ENCODE measurements at regions not wholly inside any gene's neighbourhood (a gene's known extent, or its start where the extent isn't known, plus 50 kb on each side); places are given as distances from the start of the nearest gene placed in this dataset.
A peak's percentile ranks its signal among the peaks of the same experiment; 100 is the strongest.

- DNase-seq (ENCODE audit: low spot score): peak; percentile 74
These were observed 61.7 kb upstream of the PUM1 start for GRCh38 chr1:31127266-31127665.

GRCh38 chr1:31122741-31123140 lies 57.2 kb upstream of the PUM1 start:
- DNase-seq (ENCODE audit: low spot score): peak; percentile 58

DNA sequence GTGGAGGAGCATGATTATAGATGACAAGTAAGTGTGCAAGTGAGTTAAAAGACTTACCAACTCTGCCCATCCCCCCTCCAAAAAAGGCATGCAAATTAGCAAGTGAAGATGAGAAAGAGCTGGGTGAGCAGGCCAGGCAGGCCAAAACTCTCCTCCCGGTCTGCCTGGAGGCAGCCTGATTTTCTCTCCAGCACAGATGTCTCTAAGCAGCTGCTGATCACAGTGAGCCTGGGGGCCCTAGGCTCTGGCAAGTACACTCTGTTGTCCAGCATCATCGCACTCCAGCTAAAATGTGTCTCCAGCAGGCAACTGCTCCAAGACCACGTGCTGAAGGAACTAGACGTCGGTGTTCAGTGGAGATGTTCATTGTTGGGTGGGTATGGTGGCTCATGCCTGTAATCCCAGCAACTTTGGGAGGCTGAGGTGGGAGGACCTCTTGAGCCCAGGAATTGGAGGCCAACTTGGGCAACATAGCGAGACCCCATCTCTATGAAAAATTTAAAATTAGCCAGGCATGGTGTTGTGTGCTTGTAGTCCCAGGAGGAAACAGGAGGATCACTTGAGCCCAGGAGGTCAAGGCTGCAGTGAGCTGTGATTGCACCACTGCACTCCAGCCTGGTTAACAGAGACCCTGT lies 56.7 kb upstream of the PUM1 start:
- no peak for DNase-seq (ENCODE audit: low spot score)

DNA sequence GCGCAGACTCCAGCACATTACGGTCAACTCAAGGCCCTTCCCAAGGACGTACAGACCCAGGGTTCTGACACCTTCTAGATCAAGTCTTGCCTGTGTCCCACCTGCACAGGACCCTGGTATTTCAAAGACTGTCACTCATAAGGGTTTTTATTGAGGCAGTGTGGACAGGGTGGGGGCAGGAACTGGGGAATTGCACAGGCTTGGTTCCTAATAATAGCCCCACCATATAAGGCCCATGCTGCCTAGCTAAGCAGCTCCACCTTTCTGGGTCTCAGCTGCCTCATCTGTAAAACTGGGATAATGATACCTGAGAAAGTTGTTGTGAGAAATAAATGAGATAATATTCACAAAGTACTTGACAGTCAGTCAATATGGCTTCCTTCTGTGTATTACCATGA lies 55.3 kb upstream of the PUM1 start:
- no peak for DNase-seq (ENCODE audit: low spot score)

DNA sequence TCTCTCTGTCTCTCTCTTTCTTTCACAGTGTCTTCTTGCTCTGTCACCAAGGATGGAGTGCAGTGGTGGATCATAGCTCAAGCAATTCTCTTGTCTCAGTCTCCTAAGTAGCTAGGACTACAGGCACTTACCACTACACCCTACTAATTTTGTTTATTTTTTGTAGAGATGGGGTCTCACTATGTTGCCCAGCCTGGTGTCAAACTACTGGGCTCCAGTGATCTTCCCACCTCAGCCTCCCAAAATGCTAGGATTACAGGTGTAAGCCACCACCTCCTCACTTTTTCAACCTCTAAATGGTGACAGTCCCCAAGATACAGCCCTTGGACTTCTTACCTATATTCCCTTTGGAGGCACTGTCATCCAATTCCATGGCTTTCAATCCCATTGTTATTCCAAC lies 50.5 kb upstream of the PUM1 start:
- DNase-seq (ENCODE audit: low spot score): no peak
